ENCODE measurements at regions not wholly inside any gene's neighbourhood (a gene's known extent, or its start where the extent isn't known, plus 50 kb on each side); places are given as distances from the start of the nearest gene placed in this dataset.

DNA sequence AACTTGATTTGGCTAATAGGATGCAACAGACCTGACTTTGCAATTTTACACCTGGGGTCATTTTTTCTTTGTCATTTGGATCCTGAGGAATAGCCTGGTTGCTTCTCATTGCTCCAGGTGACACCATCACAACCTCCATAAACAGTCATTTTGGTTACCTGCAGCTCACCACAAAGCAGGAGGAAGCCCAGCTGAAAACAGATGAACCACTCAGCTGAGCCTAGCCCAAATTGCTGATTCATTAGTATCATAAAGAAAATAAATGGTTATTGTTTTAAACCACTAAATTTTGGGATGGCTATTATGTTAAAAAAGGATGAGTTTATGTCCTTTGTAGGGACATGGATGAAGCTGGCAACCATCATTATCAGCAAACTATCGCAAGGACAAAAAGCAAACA is 841.0 kb upstream of the EEF2KMT start:
- no peak for TF ChIP-seq POLR2A (IDR thresholded peaks at IDR 0.05)
- TF ChIP-seq, protein P1, sequence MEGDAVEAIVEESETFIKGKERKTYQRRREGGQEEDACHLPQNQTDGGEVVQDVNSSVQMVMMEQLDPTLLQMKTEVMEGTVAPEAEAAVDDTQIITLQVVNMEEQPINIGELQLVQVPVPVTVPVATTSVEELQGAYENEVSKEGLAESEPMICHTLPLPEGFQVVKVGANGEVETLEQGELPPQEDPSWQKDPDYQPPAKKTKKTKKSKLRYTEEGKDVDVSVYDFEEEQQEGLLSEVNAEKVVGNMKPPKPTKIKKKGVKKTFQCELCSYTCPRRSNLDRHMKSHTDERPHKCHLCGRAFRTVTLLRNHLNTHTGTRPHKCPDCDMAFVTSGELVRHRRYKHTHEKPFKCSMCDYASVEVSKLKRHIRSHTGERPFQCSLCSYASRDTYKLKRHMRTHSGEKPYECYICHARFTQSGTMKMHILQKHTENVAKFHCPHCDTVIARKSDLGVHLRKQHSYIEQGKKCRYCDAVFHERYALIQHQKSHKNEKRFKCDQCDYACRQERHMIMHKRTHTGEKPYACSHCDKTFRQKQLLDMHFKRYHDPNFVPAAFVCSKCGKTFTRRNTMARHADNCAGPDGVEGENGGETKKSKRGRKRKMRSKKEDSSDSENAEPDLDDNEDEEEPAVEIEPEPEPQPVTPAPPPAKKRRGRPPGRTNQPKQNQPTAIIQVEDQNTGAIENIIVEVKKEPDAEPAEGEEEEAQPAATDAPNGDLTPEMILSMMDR (IDR thresholded peaks at IDR 0.05) = no peak

Measured in transverse colon (tissue), 3 donors.